HUES6 (cell line): ENCODE measurements at regions not wholly inside any gene's neighbourhood (a gene's known extent, or its start where the extent isn't known, plus 50 kb on each side); places are given as distances from the start of the nearest gene placed in this dataset.

Source experiments
- H3K27ac ChIP-seq: 2 replicates; pipeline ENCODE4 v1.7.0; 2013; ENCODE audit warnings: low read depth, mild to moderate bottlenecking, low read length, inconsistent platforms
- H3K27me3 ChIP-seq: 2 replicates; pipeline ENCODE4 v1.6.1; 2013; ENCODE audit warnings: low read length; ENCODE audit not compliant: control insufficient read depth, insufficient read depth
- H3K36me3 ChIP-seq: 2 replicates; pipeline ENCODE4 v1.6.1; 2013; ENCODE audit warnings: low read length; ENCODE audit not compliant: control insufficient read depth, insufficient read depth
- H3K4me1 ChIP-seq: 2 replicates; pipeline ENCODE4 v1.6.1; 2013; ENCODE audit warnings: low read length; ENCODE audit not compliant: control insufficient read depth, insufficient read depth
- H3K4me3 ChIP-seq: 2 replicates; pipeline ENCODE4 v1.5.1; 2013; ENCODE audit warnings: low read depth, low read length
- H3K9ac ChIP-seq: one replicate; pipeline ENCODE4 v1.6.1; 2013; ENCODE audit warnings: mild to moderate bottlenecking, low read length
- H3K9me3 ChIP-seq: 2 replicates; pipeline ENCODE4 v1.6.1; 2013; ENCODE audit warnings: low read depth, low read length; ENCODE audit not compliant: control insufficient read depth, insufficient read depth

GRCh38 chr16:86120201-86121192 lies 221.5 kb downstream of the IRF8 start:
- Histone ChIP-seq H3K9me3 (no peaks in the 10 kb centered on the region), H3K36me3 (no peaks in the 10 kb centered on the region), H3K4me1 (peaks cover 7% of the 10 kb centered on the region; the same call in 1 of the 2 replicates), H3K9ac (no peak overlapping the region), H3K4me3 (no peak overlapping the region), H3K27me3 (peaks cover 24% of the 10 kb centered on the region), H3K27ac (no peak overlapping the region)

GRCh38 chr16:86121374-86122010 lies 222.5 kb downstream of the IRF8 start:
- H3K27me3 ChIP-seq = peaks cover 24% of the 10 kb centered on the region

GRCh38 chr16:86122681-86123342 lies 223.8 kb downstream of the IRF8 start:
- Histone ChIP-seq H3K27me3 (peaks cover 24% of the 10 kb centered on the region), H3K4me1 (peaks cover 4% of the 10 kb centered on the region; the same call in 1 of the 2 replicates), H3K4me3 (no peak overlapping the region), H3K27ac (no peak overlapping the region), H3K9me3 (no peaks in the 10 kb centered on the region), H3K9ac (no peak overlapping the region), H3K36me3 (no peaks in the 10 kb centered on the region)

More at GRCh38 chr16:86121374-86122010, 222.5 kb downstream of the IRF8 start:
- H3K36me3 ChIP-seq = no peaks in the 10 kb centered on the region
- no peak overlapping the region for H3K9ac ChIP-seq
- no peak overlapping the region for H3K4me3 ChIP-seq
- H3K27ac ChIP-seq = no peak overlapping the region
- peaks cover 7% of the 10 kb centered on the region; the same call in 1 of the 2 replicates for H3K4me1 ChIP-seq
- H3K9me3 ChIP-seq = no peaks in the 10 kb centered on the region

- H3K27me3 ChIP-seq = peaks cover 24% of the 10 kb centered on the region
- H3K27ac ChIP-seq = no peak overlapping the region
- H3K4me3 ChIP-seq = no peak overlapping the region
- no peaks in the 10 kb centered on the region for H3K9me3 ChIP-seq
- H3K4me1 ChIP-seq = no peaks in the 10 kb centered on the region; the same call in 1 of the 2 replicates
- H3K9ac ChIP-seq = no peak overlapping the region
- no peaks in the 10 kb centered on the region for H3K36me3 ChIP-seq
These were observed 225.4 kb downstream of the IRF8 start for GRCh38 chr16:86124321-86124720.

- Histone ChIP-seq H3K27ac (no peak overlapping the region), H3K9ac (no peak overlapping the region), H3K36me3 (no peaks in the 10 kb centered on the region), H3K4me1 (no peaks in the 10 kb centered on the region; the same call in 1 of the 2 replicates), H3K27me3 (peaks cover 3% of the 10 kb centered on the region; the same call in 1 of the 2 replicates), H3K4me3 (no peak overlapping the region), H3K9me3 (no peaks in the 10 kb centered on the region)
These were observed 227.9 kb downstream of the IRF8 start for GRCh38 chr16:86126891-86127290.

- H3K27ac ChIP-seq = no peak overlapping the region
- no peaks in the 10 kb centered on the region for H3K36me3 ChIP-seq
- no peak overlapping the region for H3K4me3 ChIP-seq
- no peaks in the 10 kb centered on the region; the same call in 1 of the 2 replicates for H3K4me1 ChIP-seq
- no peaks in the 10 kb centered on the region; the same call in 1 of the 2 replicates for H3K27me3 ChIP-seq
- H3K9me3 ChIP-seq = no peaks in the 10 kb centered on the region
- no peak overlapping the region for H3K9ac ChIP-seq
These were observed 228.4 kb downstream of the IRF8 start for GRCh38 chr16:86127366-86127765.

GRCh38 chr16:86128246-86128645 lies 229.3 kb downstream of the IRF8 start:
- no peak overlapping the region for H3K27ac ChIP-seq
- no peaks in the 10 kb centered on the region for H3K27me3 ChIP-seq
- H3K9ac ChIP-seq = no peak overlapping the region
- H3K9me3 ChIP-seq = no peaks in the 10 kb centered on the region
- H3K4me3 ChIP-seq = no peak overlapping the region
- no peaks in the 10 kb centered on the region for H3K4me1 ChIP-seq
- no peaks in the 10 kb centered on the region for H3K36me3 ChIP-seq

- H3K9ac ChIP-seq = no peak overlapping the region
- H3K36me3 ChIP-seq = no peaks in the 10 kb centered on the region
- H3K27me3 ChIP-seq = no peaks in the 10 kb centered on the region
- no peak overlapping the region for H3K4me3 ChIP-seq
- no peak overlapping the region for H3K27ac ChIP-seq
- no peaks in the 10 kb centered on the region for H3K4me1 ChIP-seq
- H3K9me3 ChIP-seq = no peaks in the 10 kb centered on the region
These were observed 230.6 kb downstream of the IRF8 start for GRCh38 chr16:86129541-86129940.

GRCh38 chr16:86133377-86133776 lies 234.4 kb downstream of the IRF8 start:
- H3K27ac ChIP-seq = no peak overlapping the region
- H3K4me3 ChIP-seq = no peak overlapping the region
- H3K4me1 ChIP-seq = peaks cover 4% of the 10 kb centered on the region; the same call in 1 of the 2 replicates
- H3K27me3 ChIP-seq = peaks cover 4% of the 10 kb centered on the region; the same call in 1 of the 2 replicates
- no peaks in the 10 kb centered on the region for H3K36me3 ChIP-seq
- no peak overlapping the region for H3K9ac ChIP-seq
- 0 out of 2 replicates have a peak, but pooled peaks cover 3% of the 10 kb centered on the region for H3K9me3 ChIP-seq

- Histone ChIP-seq H3K27ac (no peak overlapping the region), H3K4me1 (peaks cover 8% of the 10 kb centered on the region; the same call in 1 of the 2 replicates), H3K9ac (no peak overlapping the region), H3K27me3 (peaks cover 4% of the 10 kb centered on the region; the same call in 1 of the 2 replicates), H3K9me3 (0 out of 2 replicates have a peak, but pooled peaks cover 3% of the 10 kb centered on the region), H3K36me3 (no peaks in the 10 kb centered on the region), H3K4me3 (no peak overlapping the region)
These were observed 234.9 kb downstream of the IRF8 start for GRCh38 chr16:86133847-86134375.
